NCI-H510A treated with DMSO at 0.1 percent for 48 hours (cell line): ENCODE measurements at regions not wholly inside any gene's neighbourhood (a gene's known extent, or its start where the extent isn't known, plus 50 kb on each side); places are given as distances from the start of the nearest gene placed in this dataset.

ENCODE experiments used
- DNase-seq: peaks from one replicate; lab custom pipeline; 2025; lab: John Stamatoyannopoulos, UW

DNA sequence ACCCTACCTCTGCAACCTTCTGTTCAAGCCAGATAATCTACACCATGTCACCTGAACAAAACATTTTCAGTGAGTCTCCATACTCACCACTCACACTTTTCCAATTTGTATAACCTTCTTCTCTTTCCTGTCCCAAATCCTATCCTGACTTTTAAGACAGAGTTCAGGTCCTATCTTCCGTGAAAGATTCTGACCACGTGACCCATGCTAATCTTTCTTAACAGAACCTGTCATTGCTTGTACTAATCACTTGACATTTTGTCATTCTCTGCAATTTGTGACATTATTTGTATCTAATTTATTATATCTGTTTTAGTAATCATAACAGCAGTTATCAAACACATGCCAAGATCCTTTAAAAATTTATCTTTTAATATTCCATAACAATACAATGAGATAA, 132.5 kb upstream of the PRLR start:
- no peak for DNase-seq

DNA sequence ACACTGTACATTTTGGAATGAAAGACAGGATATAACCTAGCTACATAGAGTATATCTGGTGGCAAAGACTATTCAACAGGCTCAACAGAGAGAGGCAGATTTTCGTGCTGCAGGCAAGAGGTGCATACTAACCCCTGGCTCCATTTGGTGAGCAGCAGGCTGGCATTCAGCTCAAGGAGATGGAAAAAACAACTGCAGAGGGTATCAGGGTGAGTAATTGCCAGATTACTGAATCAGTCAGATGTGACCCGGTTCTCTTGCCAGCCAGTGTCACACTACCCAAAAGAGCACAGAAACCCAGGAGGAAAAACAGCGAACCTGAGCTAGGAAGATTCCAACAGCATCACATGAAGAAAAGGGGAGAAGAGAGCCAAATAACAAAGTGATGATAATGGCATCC, 130.4 kb upstream of the PRLR start:
- no peak for DNase-seq

DNA sequence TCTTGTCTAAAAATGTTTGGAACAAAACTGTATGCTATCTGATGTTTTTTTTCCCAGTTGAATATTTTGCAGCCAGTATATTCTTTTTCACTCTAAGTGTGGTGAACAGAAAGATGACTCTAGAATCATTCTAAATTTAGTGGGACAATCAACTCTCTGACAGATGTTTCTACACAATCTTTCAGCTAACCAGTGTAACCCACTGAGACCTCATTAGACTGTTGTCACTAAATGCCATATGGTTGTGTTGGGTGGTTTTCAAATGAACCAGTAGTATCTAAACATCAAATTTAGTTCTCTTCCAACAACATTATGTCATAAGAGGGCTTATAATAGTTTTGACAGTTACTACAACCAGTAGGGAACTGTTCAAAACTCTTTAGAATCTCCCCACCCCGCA, 129.6 kb upstream of the PRLR start:
- no peak for DNase-seq

DNA sequence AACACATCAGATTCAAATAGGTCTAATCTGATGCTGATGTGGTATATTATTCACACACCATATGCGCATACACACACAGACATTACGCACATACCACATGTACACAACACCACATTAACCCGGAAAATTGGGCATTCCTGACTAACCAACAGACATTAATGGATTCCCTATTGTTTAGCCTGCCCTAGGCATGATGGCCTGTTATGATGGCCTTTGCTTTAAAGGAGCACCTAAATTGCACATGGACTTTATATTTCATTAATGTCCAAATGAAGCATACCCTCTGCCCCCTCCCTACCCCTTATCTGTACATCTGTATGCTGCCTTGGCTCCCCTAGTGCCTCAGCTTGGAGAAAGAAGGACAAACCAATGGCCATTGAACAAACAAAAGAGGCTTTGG, 127.7 kb upstream of the PRLR start:
- DNase-seq, result no peak

DNA sequence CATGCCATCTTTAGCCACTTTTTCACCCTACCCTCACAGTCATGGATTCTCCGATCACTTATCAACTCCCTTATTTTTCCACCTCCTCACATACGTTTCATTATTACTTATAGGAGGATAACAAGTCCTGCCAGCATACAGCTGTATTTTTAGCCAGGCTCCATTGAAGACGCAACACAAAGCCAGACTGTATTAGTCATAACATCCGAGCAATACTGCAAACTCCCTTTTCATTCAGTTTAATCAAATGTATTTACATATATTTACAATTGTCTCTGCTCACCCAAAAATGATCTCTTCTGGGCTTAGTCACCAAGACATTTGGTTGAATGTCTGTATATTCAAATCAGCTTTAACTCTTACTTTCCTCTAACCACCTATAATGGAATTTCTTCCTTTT, 126.4 kb upstream of the PRLR start:
- no peak for DNase-seq

DNA sequence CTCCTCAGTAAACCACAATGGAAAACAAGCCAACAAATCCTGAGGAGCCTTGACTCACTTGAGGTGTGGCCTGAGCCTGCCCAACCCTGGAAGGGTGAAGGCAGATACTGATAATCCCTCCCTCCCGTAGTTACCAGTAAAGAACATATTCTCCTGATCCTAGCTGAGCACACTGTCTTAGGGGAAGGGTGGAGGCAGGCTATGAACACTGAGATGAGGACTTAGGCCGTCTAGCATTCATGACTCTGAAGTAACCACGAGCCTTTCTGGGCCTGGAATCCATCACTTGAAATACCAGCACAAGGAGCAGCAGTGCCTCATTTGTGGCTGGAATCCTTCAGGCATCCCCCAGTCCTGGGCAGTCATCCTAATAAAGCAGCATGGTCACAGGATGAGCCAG, 124.5 kb upstream of the PRLR start:
- no peak for DNase-seq

DNA sequence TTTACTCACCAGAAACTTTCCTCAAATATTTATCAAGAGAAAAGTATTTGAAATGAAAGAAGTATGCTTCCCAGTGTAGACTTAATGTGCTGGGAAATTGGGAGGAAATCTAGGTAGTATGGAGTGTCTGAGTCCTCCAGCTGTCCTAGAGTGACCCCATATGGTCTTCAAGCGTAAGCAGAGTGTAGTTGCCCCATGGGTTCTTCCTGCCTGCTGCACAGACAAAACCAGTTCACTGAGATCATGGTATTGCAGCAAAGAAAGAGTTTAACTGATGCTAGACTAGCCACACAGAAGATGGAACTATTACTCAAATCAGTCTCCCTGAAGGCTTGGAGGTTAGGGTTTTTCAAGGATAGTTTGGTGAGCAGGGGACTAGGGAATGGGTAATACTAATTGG, 114.9 kb upstream of the PRLR start:
- no peak for DNase-seq

DNA sequence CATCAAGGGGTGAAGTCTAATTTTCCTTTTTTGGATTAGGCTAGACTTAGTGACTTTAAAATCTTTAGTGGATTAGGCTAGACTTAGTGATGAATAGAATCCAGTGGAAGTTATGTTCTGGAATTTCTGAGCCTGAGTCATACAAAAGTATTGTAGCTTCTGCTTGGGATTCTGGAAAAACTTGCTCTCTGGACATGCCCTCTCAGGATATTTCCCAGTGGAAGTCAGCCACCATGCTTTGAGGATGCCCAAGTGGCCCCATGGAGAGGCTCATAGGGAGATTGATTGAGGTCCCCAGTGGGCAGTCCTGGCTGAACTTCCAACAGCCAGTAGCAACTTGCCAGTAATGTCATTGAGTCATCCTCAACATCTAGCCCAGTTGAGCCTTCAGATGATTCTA, 112.4 kb upstream of the PRLR start:
- DNase-seq, result no peak

DNA sequence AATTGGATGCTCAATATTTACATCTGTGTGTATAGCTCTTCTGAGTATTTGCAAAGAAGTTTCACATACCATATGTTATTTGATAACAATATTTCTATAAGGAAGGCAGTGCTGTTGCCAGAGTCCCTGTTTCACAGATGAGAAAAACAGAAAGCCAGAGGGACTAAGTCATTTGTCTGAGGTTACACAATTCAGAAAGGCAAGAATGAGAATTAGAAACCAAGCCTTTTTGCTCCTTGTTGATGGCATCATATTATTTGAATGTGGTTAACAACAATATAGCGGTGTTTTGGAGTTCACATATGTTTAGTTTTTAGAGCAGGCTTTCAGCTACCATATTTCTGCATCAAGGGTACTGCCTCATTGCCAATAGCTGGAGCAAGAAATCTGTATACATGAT, 110.9 kb upstream of the PRLR start:
- DNase-seq, result no peak

DNA sequence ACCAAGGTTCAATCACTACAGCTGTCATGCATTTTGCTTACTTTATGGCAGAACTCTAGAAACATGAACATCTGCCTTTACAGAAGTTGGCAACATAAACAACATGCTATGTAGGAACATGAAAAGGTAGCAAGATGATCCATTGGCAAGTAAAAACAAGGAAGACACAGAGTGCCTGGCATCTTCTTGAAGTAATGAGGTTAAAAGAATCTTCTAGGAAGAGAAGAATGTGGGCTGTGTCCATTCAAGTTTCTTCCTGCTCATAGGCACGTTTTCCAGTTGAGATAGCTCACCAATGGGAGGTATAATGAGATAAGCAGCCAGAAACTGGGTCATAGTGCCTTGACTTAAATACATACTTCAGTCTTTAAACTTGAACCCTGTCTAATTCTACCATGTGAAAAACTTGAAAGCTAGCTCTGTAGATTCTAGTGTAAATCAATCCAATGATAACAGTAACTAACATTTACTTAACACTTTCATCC, 109.4 kb upstream of the PRLR start:
- DNase-seq, result no peak

DNA sequence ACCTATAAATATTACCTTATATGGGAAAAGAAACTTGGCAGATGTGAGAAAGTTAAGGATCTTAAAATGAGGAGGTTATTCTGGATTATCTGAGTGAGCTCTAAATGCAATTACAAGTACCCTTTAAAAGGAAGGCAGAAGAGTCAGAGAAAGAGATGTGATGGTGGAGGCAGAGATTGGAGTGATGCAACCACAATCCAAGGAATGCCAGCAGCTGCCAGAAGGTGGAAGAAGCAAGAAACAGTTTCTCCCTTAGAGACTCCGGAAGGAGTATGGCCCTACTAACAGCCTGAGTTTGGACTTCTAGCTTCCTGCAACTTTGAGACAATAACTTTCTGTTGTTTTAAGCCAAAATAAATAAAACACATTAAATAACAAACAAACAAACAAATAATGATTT, 108.7 kb upstream of the PRLR start:
- DNase-seq, result no peak

DNA sequence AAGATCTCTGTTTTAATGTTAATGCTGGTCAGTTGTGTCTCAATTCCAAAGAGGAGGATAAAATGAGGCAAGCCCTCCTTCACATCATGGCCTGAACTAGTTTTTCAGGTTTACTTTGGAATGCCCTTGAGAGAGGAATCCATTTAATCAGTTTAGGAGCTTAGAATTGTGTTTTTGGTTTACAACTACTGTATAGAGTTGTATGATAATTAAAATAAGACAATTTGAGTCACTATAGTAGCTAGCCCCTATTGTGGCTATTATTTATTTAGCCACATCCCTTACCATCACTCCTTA, 107.8 kb upstream of the PRLR start:
- no peak for DNase-seq

DNA sequence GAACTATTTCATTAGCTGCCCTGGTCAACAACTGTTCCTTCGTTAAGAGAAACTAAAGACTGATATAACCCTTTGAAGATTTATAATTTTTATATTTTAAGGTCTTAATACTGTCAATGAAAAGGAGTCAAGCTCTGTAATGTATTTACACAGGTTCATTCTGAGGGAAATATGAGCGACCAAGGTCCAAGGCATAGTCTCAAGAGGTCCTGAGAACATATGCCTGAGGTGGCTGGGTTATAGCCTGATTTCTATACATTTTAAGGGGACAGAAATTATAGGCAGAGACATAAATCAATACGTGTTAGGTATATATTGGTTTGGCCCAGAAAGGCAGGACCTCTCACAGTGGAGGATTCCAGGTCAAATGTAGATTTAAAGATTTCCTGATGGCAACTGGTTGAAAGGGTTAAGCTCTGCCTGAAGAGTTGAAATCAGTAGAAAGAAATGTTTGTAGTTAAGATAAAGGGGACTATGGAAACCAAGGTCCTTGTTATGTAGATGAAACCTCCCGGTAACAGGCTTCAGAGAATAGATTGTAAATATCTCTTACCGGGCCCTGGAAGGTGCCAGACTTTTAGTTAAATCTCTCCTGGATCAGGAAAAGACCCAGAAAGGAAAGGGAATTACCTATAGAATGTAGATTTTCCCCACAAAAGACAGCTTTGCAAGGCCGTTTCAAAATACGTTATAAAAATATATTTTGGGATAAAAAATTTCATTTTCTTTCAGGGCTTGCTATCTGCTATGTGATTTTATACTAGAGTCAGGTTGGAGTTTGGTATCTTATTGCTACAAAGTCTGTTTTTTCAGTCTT, 107.3 kb upstream of the PRLR start:
- DNase-seq, result no peak

DNA sequence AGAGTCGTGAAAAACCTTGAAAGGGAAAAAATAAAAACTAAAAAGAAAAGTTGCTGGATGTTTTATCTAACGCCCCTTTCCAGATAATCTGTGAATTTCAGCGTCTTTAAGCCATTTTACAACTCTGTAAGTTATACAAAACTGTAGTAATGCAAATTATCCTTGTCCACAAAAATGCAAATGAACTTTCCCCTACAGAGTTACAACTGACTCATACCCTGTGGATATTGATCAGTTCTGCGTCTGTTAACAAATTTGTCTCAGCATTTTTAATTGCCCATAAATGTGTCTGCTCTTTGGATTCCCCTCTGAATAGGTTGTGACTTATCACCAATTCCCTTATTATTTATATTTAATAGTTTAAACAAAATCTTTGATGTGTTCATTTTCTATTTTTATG, 105.9 kb upstream of the PRLR start:
- no peak for DNase-seq

DNA sequence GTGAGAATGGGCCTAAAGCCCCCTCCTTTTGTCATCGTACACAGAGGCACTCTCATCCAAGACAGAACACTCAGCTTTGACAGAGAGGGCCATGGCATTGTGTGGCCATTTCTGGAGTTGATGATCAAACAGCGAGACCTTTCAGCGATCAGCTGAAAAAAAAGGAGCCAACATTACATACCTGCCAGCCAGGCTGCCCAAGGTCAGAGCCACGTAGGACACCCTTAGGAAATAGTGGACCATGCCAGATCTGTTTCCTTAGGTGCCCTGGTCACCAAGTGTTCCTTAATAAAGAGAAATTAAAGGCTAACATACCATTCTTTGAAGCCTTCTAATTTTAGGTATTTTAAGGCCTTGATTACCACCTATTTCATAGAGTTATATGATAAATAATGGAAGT, 105.5 kb upstream of the PRLR start:
- DNase-seq, result no peak

DNA sequence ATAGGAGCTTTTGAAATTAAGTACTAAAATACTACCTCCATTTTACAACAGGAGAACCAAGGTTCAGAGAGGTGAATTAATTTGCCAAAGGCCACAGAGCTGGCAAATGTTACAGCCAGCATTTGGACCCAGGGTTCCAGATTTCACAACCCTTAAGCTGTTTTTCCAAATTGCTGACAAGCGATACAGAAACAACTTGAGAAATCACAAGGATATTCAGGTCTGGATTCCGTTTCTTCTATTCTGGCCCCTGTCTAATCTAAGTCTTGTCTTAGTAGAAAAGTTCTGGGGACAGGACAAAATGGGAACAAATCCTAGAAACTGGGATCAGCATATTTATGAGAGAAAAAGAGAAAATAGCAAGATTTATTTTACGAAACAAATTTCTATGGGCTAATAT, 103.1 kb upstream of the PRLR start:
- no peak for DNase-seq

DNA sequence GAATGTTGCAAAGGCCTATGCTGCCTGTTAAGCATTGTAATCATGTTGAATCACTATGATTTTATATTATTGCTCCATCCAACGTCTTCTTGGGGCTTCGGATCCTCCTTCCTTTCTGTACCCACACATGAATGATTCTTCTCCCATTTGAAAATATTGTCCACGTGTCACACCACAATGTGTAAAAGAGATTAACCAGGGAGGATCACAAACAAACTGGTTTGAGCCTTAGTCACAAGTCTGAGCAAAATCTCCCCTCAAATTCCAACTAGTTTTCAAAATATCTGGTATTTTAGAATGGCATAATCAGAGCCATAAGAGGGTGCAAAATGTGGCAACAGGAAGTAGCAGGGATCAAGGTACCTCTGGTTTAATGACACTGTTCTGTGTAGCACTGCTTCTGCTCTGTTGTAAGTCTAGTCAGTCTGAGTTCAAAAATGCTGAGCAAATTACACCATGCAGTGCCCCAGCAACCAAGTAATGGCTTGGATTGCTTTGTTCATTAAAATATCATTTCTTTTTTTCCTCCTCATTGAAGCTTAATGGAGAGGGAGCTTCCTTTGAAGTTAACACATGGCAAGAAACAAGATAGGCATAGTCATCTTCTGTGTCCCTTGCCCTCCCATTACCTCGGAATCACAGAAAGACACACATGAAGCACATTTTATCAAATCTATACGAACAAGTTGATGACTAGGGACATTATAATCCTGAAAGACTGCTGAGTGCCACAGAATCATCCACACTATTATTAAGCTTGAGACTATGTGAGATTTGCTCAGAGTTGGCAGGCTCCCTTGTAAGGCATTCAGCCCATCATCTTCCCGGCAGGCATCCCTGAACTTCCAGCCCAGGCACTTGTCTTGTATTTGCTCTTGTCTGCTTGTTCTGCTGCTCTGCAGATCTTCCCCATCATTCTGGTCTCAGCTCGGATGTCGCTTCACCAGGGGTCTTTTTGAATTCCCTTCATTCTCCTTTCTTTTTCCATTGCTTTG, 102.0 kb upstream of the PRLR start:
- no peak for DNase-seq

DNA sequence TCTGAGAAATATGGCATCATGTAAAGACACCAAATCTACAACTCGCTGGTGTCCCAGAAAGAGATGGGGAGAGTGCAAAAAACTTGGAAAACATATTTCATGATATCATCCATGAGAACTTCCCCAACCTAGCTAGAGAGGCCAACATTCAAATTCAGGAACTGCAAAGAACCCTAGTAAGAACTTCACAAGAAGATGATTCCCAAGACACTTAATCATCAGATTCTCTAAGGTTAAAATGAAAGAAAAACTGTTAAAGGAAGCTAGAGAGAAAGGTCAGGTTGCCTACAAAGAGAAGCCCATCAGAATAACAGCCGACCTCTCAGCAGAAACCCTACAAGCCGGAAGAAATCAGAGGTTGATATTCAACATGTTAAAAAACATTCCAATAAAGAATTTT, 95.5 kb upstream of the PRLR start:
- no peak for DNase-seq

DNA sequence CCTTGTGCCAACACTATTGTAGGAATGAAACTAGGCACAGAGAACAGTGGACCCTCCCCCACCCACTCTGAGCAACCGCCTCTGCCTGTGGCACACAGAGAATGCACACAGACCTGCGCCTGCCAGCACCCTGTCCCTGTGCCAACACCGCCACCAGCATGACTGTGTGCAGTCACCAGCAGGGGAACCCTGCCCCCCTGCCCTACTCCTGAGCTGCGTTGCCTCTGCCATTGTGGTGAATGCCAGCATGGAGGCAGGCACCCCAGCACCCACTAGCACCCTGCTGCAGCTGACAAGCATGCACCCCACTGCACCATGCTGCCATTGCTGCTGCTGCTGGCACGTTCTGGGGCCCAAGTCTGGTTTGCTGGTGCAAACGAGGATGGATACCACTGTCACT, 94.4 kb upstream of the PRLR start:
- DNase-seq, result no peak

DNA sequence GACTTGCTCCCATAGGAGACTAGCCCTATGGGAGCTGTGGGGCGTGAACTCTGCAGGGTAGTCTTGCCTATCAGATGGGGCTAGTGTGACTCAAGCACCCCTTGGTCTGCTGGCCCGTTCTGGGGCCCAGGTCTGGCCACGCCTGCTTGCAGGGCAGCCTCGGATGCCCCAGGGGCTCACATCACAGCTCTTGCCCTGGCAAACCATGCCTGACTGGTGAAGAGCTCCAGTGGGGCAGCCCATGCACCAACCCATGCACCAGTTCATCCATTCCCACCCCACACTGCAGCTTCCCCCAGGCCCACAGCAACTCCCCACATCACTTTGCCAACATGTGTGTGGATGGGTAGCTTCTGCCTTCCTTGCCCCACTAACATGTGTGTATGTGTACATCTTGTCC, 93.9 kb upstream of the PRLR start:
- no peak for DNase-seq

DNA sequence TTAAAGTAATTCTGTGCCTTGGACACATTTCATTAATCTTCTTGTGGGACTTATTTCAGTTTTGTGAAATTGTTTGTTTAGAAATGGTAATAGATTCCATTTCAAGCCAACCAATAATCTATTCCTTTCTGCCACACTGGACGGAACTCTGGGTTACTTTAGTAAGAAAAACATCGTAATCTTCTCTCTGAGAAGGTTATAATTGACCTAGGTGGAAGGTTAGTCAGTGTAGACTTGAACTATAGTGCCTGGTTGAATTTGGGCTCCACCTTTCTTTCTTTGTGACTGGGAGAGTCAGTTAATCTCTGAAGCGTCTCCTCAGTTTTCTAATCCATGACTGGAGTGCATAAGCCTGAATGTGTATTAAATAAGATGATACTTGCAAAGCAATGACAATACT, 89.7 kb upstream of the PRLR start:
- no peak for DNase-seq

DNA sequence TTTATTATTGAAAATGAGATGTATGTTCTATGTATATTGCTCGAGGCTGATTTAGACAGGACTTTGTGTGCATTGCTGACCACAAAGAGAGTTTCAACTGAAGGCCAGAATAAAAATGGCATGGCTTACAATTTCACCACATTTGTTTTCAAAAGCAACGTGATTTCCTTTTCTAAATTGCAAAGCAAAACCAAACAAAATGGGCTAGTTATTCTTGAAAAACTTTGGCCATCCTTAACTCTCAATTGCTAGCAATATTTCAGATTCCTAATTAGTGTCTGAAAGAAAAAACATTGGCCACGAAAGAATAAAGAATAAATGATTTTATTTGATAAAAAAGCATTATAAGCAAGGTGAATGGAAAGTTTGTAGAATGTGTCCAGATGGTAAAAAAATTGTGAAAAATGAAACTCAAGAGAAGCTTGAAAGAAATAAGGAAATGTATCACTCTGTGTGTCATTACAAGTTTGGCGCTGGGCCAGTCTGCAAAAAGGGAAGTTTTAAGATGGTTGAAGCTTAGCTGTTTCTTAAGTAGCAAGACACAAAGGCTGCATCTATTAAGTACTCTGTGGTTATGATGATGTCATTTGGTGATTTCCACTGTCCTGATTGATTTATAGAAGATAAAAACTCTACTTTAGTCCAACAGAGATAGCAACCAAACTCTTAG, 89.2 kb upstream of the PRLR start:
- no peak for DNase-seq

DNA sequence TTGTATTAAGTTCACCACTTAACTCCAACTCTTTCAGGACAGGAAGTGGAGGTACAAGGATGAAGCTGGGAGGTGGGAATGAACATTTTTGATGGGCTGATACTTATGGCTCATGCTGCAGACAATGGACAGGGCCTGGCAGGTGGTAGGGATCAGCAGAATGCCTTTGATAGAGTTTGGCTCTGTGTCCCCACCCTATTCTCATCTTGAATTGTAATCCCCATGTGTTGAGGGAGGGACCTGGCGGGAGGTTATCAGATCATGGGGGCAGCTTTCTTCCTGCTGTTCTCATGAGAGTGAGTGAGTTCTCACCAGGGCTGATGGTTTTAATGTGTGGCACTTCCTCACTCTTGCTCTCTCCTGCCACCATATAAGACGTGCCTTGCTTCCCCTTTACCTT, 87.3 kb upstream of the PRLR start:
- no peak for DNase-seq
